Loucy (cell line): ENCODE measurements at regions not wholly inside any gene's neighbourhood (a gene's known extent, or its start where the extent isn't known, plus 50 kb on each side); places are given as distances from the start of the nearest gene placed in this dataset.

Experiments
- H2AFZ ChIP-seq: fragments of 200-600 bp; sonication (generic); 2 replicates; pipeline ENCODE4 v1.6.0; 2016; ENCODE audit warnings: antibody characterized with exemption, mild to moderate bottlenecking, low read length, moderate library complexity
- H3F3A ChIP-seq: fragments of 200-600 bp; 2 replicates; pipeline ENCODE4 v1.6.0; 2016; ENCODE audit warnings: antibody characterized with exemption, low read depth, mild to moderate bottlenecking
- H3K27me3 ChIP-seq: fragments of 200-600 bp; sonication (generic); 2 replicates; pipeline ENCODE4 v1.6.1; 2014; ENCODE audit warnings: low read length, mild to moderate bottlenecking; ENCODE audit not compliant: insufficient read depth, poor library complexity, severe bottlenecking
- H3K36me3 ChIP-seq: fragments of 200-600 bp; sonication (generic); 2 replicates; pipeline ENCODE4 v1.6.1; 2016; ENCODE audit warnings: low read length; ENCODE audit not compliant: insufficient read depth
- H3K4me1 ChIP-seq: fragments of 200-600 bp; sonication (generic); 2 replicates; pipeline ENCODE4 v1.5.1; 2014; ENCODE audit warnings: low read length, mild to moderate bottlenecking; ENCODE audit not compliant: insufficient read depth, poor library complexity, severe bottlenecking
- H3K4me2 ChIP-seq: fragments of 200-600 bp; sonication (generic); 2 replicates; pipeline ENCODE4 v1.6.0; 2014; ENCODE audit warnings: antibody characterized with exemption, low read length, low read depth, mild to moderate bottlenecking; ENCODE audit not compliant: poor library complexity, severe bottlenecking
- H3K4me3 ChIP-seq: fragments of 200-600 bp; sonication (generic); 2 replicates; pipeline ENCODE4 v1.5.1; 2014; ENCODE audit warnings: low read length, mild to moderate bottlenecking, mixed read lengths; ENCODE audit not compliant: poor library complexity, severe bottlenecking
- H3K79me2 ChIP-seq: fragments of 200-600 bp; sonication (generic); 2 replicates; pipeline ENCODE4 v1.6.1; 2014; ENCODE audit warnings: low read length; ENCODE audit not compliant: insufficient read depth
- H3K9ac ChIP-seq: fragments of 200-600 bp; sonication (generic); 2 replicates; pipeline ENCODE4 v1.6.0; 2014; ENCODE audit warnings: mild to moderate bottlenecking, low read depth, low read length, moderate library complexity; ENCODE audit not compliant: poor library complexity, severe bottlenecking
- H3K9me2 ChIP-seq: fragments of 200-600 bp; sonication (generic); replicated peaks from 2 replicates; pipeline ENCODE4 v1.6.1; 2016; ENCODE audit warnings: low read depth, low read length, mixed read lengths
- H3K9me3 ChIP-seq: fragments of 200-600 bp; sonication (generic); 2 replicates; pipeline ENCODE4 v1.6.1; 2014; ENCODE audit warnings: mild to moderate bottlenecking, antibody characterized with exemption, low read length, low read depth; ENCODE audit not compliant: insufficient read depth
- H4K20me1 ChIP-seq: fragments of 200-600 bp; sonication (generic); 2 replicates; pipeline ENCODE4 v1.6.0; 2014; ENCODE audit warnings: antibody characterized with exemption, low read length, mild to moderate bottlenecking; ENCODE audit not compliant: insufficient read depth, poor library complexity, severe bottlenecking
- CTCF ChIP-seq: fragments of 200-600 bp; sonication (generic); conservative IDR thresholded peaks from 2 replicates; pipeline ENCODE4 v1.5.1; 2014; ENCODE audit warnings: mild to moderate bottlenecking, antibody characterized with exemption, low read length
- EZH2phosphoT487 ChIP-seq: fragments of 200-600 bp; IDR thresholded peaks from 2 replicates; pipeline ENCODE4 v1.6.1; 2018; ENCODE audit warnings: antibody characterized with exemption, mild to moderate bottlenecking, moderate library complexity, borderline replicate concordance

GRCh38 chr3:181912384-181912783 lies 200.7 kb downstream of the SOX2 start:
- Histone ChIP-seq H3K4me1 (no peaks in the 10 kb centered on the region), H3K9ac (no peak overlapping the region), H3K9me3 (no peaks in the 10 kb centered on the region), H2AFZ (no peak overlapping the region), H4K20me1 (no peaks in the 10 kb centered on the region), H3K79me2 (no peaks in the 10 kb centered on the region), H3K27me3 (no peaks in the 10 kb centered on the region), H3K4me2 (no peak overlapping the region), H3K9me2 (no peaks in the 10 kb centered on the region; the same call in 1 of the 2 replicates), H3K4me3 (no peak overlapping the region), H3K36me3 (no peaks in the 10 kb centered on the region), H3F3A (no peaks in the 10 kb centered on the region)
- TF ChIP-seq EZH2phosphoT487, result no peak
- no peak for TF ChIP-seq CTCF

GRCh38 chr3:181913254-181913653 lies 201.5 kb downstream of the SOX2 start:
- Histone ChIP-seq H3K4me1 (no peaks in the 10 kb centered on the region), H3K9ac (no peak overlapping the region), H3K4me2 (no peak overlapping the region), H3K4me3 (no peak overlapping the region), H3F3A (no peaks in the 10 kb centered on the region), H3K9me3 (no peaks in the 10 kb centered on the region), H3K27me3 (no peaks in the 10 kb centered on the region), H2AFZ (no peak overlapping the region), H3K9me2 (no peaks in the 10 kb centered on the region; the same call in 1 of the 2 replicates), H4K20me1 (no peaks in the 10 kb centered on the region), H3K79me2 (no peaks in the 10 kb centered on the region), H3K36me3 (no peaks in the 10 kb centered on the region)
- TF ChIP-seq CTCF, result no peak

- no peak for TF ChIP-seq EZH2phosphoT487
- TF ChIP-seq CTCF, result no peak
- Histone ChIP-seq H3K4me2 (no peak overlapping the region), H3K36me3 (no peaks in the 10 kb centered on the region), H3K27me3 (no peaks in the 10 kb centered on the region), H3K9ac (no peak overlapping the region), H3K79me2 (no peaks in the 10 kb centered on the region), H3K4me1 (no peaks in the 10 kb centered on the region), H3K4me3 (no peak overlapping the region), H3K9me3 (no peaks in the 10 kb centered on the region), H3K9me2 (no peaks in the 10 kb centered on the region; the same call in 1 of the 2 replicates), H4K20me1 (no peaks in the 10 kb centered on the region), H3F3A (no peaks in the 10 kb centered on the region), H2AFZ (no peak overlapping the region)
Measured at GRCh38 chr3:181915551-181915950, 203.8 kb downstream of the SOX2 start.
